Middle frontal gyrus (tissue), 1 donor: ENCODE measurements at regions not wholly inside any gene's neighbourhood (a gene's known extent, or its start where the extent isn't known, plus 50 kb on each side); places are given as distances from the start of the nearest gene placed in this dataset.

Source experiments
- DNase-seq: peaks from one replicate; pipeline ENCODE4 v3.0.0-alpha.2; 2015; ENCODE audit warnings: low spot score; ENCODE audit errors: extremely low spot score

DNA sequence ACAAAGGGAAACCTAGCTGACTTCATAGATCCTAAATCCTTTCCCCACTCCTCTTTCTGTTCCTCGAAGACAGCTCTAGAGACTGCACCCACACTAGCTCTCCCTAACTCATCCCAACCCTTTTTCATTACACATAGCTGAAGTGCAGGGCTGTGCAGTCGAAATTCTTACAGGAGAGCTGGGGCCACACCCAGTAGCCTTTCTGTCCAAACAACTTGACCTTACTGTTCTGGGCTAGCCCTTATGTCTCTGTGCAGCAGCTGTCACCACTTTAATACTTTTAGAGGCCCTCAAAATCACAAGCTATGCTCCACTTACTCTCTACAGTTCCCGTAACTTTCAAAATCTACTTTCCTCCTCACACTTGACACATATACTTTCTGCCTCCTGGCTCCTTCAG, 666.1 kb upstream of the PKDCC start:
- DNase-seq = no peak

DNA sequence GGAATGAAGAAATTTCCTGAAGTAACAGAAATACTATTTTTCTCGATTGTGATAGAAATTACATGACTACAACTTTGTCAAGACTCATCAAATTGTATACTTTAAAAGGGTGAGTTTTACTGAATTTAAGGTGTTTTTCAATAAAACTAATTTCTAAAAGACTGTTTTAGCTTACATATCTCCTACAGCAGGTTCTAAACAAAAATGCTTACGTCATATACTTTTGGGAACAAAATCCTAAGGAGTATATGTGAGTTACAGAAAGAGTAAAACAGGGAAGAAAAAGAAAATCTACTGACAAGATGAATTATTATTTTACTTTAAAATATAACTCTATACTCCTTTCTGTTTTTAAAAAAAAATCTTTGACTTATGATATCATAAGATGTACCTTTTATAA, 660.3 kb upstream of the PKDCC start:
- DNase-seq = no peak

- DNase-seq = no peak
Observed at GRCh38 chr2:41393621-41394020, 654.2 kb upstream of the PKDCC start.

- no peak for DNase-seq
Observed at GRCh38 chr2:41394541-41394940, 653.3 kb upstream of the PKDCC start.

- DNase-seq = no peak
Observed at GRCh38 chr2:41395692-41396091, 652.1 kb upstream of the PKDCC start.

DNA sequence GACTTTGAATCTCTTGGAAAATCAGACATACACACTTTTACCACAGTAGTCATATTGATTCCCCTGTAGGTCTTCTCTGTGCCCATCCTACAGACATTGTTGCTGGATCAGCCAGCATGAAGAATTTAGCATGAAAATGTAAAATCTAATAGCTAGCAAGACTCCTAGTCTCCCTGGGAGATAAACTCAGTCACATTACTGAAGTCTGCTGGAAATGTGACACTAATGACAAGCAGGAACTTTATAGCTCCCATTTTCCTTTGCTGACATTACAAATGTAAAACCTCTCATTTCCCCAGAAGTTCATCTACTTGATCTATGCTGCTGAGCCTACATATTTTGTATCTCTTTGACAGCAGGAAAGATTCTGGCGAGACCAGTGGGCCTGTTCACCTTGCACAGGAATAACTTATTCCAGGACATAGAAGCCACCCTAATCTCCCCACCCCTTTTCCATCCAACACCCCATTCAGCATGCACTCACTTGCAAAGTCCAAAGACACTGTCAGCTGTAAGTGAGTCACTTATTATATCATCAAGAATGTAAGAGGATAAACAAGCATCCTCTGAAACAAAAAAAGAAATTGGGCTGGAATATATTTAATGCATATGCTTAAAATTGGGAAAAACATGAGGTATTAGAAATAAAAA, 648.3 kb upstream of the PKDCC start:
- DNase-seq = no peak

DNA sequence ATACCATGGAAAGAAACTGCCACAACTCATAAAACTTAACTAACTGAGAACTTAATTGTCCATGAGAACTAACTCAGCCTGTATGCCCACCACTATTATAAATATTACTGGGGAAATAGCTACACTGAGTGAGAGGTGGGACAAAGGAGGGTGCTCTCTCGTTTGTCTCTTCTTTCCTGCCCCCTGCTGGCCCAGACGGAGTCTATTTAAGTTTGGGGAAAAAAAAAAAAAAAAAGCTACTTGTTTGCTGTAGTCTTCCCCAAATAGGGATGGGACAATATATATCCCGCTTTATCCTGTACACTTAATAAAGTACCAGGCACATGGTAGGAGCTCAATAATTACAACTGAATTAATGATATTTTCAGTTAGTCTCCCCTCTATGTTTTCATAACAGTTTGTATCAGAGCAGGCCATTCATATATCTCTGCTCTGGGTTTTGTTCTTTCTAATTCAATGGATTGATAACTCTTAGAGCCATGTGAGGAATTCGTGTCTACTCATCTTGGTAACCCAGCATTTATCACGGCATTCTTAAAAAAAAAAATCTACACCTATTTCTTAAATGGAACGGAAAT, 647.6 kb upstream of the PKDCC start:
- no peak for DNase-seq

- DNase-seq = no peak
Observed at GRCh38 chr2:41405441-41405840, 642.4 kb upstream of the PKDCC start.

- no peak for DNase-seq
Observed at GRCh38 chr2:41409328-41409727, 638.5 kb upstream of the PKDCC start.

GRCh38 chr2:41410011-41410410, 637.8 kb upstream of the PKDCC start:
- DNase-seq = no peak

DNA sequence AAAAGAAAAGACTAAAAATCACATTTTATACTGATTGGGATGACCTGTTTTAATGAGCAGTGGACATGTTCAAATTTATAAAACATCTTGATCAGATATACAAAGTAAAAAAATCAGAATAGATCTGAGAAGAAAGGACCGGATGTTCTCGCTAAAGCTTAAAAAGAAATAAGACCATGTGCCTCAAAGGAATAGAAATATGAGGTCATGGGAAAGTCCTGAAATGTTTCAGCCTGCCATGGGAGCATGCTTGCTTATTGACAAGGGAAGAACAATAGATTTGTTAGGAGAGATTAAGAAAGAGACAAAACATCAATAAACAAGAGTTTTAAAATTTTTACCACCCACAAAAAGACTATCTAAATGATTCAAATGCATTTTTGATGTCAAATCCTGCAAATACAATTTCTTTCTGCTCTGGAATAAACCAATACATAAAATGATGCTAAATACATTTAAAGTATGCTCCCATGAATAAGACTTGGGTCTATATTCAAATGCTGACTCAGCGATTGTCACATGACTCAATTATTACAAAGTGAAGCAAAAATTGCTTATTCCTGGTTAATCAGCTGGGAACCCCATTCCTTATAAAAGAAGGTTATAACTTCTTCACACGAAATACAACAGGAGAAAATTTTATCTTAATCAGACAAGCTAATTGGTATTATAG, 633.9 kb upstream of the PKDCC start:
- DNase-seq = no peak

DNA sequence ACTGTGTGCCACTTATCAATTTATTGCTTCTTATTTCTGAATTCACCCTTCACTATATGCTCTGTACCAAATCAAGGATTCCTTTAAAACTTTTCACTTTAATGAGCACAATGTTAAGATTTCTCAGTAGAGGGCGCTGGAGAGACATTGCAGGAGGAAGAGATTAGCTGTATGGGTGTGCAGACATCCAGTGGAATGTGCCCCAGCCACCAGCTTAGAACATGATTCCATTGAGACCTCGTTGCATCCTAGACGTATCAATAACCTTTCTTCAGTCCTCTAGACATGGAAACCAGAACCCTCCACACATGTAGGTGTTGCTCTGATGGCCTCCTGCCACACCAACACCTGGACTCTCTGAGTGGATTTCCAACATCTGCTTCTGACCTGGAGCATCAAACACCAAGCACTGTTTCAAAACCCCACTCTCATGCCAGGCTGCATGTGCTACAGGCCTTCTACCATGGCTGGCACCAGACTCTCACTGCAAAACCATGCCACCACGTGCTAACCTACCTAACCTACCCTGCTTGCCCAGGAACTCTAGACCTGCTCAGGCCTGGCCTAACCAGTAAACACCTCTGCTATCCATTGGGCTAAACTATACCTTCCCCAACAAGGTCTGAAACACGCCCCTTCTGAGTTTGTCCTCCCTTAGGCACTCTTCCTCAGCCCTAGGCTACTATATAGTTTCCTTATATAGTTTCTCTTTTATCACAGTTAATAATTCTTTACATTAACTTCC, 633.2 kb upstream of the PKDCC start:
- DNase-seq = no peak

DNA sequence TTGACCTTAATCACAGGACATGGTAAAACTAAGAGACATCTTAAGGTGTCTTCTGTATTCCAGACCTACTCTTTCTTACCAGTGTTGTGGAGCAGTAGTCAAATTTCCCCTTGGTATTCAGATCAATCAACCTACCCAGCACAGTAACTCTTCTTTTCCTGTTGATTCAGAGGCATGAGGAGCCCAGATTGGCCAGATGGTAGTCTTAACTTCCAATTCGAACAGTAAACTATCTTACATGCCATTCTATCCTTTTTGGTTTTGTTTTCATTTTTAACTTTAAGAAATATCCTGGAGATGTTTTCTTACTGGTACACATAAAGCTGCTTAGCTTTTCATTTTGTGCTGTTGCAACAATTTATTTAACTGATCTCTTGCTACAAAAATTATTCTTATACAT, 630.3 kb upstream of the PKDCC start:
- no peak for DNase-seq

DNA sequence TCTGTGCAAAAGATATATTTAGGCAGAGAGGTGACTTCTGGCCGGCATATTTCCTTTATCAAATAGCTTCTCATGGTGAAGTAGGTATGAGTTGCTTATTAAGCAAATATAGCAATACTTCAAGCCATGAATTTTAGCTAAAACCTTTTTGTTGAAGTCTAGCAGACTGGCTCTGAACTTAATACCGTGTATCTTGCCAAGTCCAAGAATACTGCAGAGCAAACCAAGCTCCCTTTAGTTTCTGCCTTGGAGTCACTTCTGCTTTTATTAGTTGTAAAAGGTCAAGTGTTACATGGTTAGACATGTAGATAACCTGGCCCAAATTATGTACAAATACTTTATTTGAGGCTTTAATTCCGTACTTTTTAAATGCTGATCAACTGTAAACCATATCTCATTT, 627.6 kb upstream of the PKDCC start:
- DNase-seq = no peak

DNA sequence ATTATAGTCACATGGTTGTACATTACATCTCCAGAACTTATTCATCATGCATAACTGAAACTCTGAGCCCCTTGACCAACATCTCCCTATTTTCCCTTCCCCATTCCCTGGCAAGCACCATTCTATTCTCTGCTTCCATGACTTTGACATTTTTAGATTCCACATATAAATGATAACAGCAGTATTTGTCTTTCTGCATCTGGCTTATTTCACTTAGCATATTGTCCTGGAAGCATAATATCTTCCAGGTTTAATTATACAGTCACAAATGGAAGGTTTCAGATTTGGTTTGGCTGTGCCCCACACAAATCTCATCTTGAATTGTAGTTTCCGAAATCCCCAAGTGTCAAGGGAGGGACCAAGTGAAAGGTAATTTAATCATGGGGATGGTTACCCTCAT, 626.9 kb upstream of the PKDCC start:
- DNase-seq = no peak

DNA sequence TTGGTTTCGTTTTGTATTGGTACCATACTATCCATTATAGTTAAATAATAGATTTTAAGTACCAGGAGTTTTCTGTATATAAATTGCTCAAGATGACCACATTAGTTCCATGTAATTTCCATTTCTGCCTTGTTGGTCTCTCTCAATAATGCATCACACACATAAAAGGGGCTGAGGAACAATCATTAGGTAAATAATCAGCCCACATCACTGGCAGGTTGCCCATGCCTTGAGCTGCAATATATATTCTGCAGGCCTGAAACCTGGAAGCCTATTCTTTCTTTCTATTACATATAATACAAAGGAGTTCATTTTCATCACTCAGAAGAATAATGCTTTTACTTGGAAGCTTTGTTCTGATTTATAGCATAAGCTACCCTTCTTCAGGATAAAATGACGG, 616.1 kb upstream of the PKDCC start:
- no peak for DNase-seq

DNA sequence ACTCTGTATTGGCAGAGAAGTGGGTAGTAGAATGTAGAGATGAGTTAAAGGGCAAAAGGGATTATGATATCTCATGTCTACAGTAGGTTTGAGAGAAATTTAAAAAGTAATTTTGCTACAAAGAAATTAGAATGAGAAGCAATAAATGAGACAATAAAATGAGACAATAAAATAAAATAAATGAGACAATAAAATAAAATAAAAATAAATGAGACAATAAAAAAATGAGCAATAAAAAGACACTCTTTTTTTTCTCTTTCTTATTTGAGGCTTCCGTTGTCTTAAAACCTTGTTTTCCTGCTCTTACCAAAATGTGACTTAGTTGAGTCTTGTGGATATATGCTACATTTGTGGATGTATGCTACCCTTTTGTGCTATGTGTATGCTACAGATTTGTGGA, 615.4 kb upstream of the PKDCC start:
- no peak for DNase-seq

DNA sequence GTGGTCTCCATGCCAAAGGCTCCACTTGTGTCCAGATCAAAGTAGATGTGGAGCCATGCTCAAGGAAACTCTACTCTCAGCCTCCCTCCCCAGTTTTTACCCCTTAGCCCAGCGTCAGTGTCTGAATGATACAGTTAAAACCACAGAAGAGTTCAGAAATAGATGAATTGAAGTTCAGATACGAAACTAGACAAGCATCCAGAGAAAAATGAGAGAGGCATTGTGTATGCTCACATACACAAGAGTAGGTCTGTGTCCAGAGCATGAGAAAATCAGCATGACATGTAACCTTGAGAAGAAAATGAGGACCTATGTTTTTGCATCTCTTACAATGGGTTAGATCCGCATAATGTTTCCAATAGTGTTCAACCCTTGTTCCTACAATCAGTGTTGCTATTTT, 612.8 kb upstream of the PKDCC start:
- no peak for DNase-seq

GRCh38 chr2:41441958-41442357, 605.9 kb upstream of the PKDCC start:
- DNase-seq = no peak

GRCh38 chr2:41445865-41446264, 602.0 kb upstream of the PKDCC start:
- DNase-seq = no peak

DNA sequence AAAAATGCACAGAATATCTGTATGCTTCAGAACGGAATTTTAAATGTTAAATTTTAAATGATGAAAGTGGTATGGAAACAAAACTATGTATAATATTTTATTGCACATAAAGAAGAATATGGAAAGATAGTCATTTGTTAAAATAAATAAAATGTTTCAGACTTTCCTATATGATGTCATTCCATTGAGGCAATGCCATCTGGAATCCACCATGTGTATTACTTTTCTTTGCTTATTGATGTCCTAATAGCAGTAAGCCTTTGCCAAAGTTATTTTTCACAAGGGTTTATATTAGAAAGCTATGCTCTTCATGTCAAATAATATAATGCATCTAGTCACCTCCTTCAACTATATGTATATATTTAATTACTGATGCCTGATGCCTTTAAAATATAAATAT, 601.6 kb upstream of the PKDCC start:
- no peak for DNase-seq

DNA sequence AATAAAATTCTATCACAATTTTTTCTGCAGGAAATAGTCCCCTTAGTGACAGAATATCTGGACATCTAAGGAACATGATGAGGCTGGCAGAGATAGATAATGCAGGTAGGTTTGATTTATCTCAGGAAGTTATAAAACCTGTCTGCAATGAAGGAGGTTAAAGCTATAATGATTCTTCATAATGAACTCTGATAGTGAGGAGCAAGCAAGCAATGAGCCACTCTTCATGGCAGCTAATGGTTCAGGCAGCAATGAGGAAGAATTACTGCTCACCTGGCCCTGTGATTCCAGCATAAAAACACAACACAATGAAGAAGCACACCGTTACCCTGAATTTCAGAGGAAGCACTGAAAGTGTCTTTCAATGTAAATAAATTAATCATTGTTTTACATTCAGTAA, 599.6 kb upstream of the PKDCC start:
- DNase-seq = no peak
